GM18499 (cell line): ENCODE measurements at regions not wholly inside any gene's neighbourhood (a gene's known extent, or its start where the extent isn't known, plus 50 kb on each side); places are given as distances from the start of the nearest gene placed in this dataset.

Experiments
- ATAC-seq: cut with Tn5 transposase; IDR thresholded peaks from one replicate; pipeline ENCODE4 v1.9.1; 2021; ENCODE audit warnings: moderate number of reproducible peaks; ENCODE audit not compliant: insufficient read depth, unreplicated experiment

DNA sequence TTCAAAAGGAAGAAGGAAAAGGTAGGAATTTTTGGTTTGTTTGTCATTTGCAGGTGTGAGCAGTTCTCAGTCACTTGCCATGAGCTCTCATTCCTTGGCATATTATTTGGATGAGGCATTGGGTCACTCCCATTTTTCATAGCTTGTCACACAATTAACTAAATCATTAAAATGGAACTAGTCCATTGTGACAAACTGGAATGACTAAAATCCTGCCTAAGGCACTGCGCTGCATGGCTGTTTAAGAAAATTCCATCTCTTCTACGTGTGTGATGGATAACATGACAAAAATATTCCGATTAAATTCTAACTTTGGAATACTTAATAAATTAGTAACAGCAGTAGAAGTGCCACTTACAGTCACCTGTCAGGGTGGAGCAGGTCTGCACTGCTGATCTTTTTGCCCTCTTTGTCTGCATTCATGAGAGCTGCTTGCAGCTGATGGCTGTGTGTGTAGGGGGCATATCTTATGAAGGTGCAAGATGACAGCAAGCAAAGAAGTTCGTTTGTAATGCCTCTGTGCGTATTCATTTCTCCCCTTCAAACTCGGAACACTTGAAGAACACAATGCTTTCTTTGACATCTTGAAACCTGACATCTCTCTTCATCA is 1292.6 kb upstream of the MAP3K7 start:
- no peak for ATAC-seq

DNA sequence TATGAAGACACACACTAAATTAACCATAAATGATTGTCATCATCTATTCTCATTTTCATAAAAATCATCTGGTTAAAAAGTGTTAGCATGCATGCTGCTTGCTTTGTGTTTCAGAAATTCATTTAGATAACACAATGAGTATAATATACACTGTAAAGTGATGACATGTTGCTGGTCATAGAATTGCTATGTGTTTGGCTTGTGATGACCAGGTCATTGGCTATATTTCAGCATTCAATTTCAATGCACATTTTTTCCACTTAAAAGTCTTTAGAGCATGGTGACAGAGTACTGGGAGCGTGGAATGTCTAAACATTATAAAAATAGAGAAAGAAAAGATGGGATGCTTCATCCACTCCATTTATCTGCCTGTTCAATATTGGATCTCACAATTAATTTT is 1291.1 kb upstream of the MAP3K7 start:
- no peak for ATAC-seq

- no peak for ATAC-seq
Measured at GRCh38 chr6:91874971-91875370, 1288.1 kb upstream of the MAP3K7 start.

DNA sequence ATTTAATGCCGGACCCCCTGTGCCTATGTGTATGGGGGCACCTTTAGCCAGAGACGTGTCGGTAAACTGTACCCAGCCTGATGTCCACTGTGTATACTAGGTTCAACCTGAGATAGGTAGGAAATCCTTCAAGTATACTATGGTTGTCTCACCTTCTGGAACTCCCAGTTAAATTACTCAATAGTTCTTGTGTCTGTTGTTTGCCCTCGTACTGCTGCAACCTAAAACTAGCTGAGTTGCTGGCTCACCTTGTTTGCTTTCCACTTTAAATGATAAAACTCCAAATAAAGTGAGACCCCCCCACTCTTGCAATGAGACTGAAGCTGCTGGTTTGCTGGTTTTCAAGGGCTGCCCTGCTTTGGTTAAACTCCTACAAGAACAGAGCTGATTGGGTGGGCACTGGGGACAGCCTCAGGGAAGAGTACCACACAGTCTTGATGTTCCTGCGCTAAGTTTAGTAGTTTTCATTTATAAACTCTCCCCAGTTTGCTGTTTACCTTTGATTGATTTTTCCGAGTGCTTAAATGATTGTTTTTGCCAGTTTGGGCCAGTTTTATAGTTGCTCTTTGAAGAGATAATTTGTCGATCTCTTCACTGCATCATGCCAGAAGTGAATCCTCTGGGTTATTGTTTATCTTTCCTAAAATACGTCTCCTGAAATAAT is 1281.8 kb upstream of the MAP3K7 start:
- ATAC-seq: no peak

DNA sequence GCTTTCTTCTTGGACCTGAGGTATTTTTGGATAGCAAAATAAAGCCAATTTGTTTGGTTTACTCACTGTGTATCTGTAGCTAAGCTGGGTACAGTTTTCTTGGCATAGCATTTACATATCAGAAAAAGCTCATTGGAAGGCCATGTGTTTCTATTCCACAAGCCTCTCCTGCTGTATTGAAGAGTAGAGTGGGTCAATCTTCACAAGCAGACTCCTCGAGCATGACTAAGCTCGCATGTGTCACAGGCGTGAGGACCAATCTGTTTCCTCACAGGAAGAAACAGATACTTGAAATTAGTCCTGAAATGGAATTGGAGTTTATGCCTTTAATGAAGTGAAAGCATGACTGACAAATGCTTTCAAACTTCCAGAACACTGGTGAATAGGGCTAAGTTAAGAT is 1279.0 kb upstream of the MAP3K7 start:
- ATAC-seq: no peak

DNA sequence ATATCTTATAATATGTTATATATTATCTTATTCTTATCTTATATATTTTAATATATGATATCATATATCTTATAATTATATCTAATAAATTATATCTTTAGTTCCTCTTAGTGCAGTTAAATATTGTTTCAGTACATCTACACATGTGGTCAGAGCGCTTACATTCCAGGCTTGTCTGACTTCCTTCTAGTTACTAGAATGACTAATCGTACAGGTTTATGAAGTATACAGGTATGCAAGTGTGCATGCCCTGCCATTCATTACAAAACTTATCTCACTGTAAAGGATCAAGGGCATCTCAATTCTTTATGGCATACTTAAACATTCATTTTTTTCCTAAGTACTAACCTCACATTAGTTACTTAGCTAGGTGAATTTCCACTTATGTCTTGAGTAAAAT is 1278.0 kb upstream of the MAP3K7 start:
- ATAC-seq: no peak

GRCh38 chr6:91860541-91861335 is 1273.9 kb upstream of the MAP3K7 start:
- ATAC-seq: no peak

DNA sequence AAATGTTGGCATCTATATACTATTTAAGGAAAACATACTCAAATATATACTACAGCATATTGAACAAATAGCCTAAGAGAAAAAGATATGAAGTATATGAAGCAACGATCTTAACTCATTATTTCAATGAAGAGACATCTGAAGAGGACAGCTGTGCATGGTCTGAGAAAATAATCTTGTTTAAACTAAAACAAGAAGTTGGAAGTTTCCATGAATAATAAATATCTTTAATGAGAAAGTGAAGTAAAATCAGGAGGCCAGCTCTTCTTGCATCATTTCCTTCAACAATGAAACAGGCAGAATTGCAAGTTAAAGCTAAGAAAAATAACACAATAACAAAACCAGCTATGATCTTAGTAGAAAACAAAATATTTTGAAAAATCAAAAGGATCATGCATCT is 1265.4 kb upstream of the MAP3K7 start:
- ATAC-seq: no peak

DNA sequence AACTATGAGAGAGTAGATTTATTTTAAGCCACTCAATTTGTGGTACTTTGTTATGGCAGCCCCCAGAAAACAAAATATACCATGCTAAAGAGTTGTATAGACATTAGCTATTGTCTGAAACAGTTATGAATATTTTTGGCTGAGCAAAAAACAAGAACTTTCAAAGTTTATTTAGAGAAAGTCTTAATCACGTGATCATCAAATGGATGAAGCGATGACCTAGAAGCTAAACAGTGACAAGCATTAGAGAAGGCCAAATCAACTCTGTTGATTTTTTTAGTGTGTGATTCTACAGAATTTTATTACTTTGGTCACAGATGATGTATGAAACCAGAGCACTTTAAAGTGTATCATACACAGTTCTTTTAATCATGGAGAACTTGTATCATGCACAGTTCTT is 1247.9 kb upstream of the MAP3K7 start:
- no peak for ATAC-seq

DNA sequence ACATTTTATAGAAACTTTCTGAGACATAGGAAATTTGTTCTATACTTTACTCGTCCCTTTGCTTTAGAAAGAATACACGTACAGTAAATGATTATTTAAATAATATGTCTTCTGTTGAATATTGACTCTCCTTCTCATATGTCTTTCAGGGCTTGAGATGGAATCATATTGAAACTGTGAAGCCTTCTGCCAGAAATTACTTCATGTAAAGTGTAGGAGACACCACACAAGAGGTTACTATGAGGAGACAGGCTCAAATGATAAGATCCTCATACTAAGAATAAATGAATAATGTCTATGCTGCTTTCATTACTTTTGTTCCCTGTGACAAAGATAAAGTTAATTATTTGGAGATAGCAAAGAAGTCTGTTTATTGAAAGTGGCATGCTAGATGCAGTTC is 1240.3 kb upstream of the MAP3K7 start:
- no peak for ATAC-seq

DNA sequence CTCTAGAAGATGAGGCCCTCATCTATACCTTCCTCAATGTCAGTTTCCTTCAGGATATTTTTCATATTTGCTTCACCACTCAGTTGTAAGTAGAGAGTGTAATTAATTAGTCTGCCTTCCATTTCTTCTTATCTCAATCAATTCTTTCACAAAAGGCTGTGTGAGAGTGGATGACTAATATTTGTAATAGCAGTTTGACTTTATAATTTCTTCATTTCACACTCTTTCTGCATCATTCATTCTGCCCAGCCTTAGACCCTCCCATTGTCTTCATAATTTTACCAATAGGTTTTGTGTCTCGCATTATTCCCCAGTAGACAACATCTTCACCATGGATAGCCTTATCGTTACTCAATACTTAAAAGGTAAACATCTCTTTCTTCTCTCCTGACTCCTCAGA is 1239.3 kb upstream of the MAP3K7 start:
- ATAC-seq: no peak

DNA sequence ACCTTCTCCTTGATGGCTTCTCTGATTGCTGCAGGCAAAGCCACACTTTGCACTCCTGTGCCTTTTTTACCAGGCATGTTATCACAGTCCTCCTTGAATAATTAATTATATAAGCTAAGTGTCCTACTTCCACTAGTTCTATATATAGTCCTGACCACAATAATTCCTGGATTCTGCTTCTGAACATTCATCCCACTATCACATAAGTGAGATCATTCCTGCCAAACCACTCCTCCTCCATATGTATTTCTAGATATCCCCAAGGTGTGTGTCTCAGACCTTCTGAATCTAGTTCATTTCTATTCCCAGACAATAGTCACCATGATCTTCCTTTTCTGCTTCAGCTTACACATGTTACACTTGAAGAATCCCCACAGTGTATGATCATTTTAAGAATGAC is 1237.5 kb upstream of the MAP3K7 start:
- ATAC-seq: no peak

DNA sequence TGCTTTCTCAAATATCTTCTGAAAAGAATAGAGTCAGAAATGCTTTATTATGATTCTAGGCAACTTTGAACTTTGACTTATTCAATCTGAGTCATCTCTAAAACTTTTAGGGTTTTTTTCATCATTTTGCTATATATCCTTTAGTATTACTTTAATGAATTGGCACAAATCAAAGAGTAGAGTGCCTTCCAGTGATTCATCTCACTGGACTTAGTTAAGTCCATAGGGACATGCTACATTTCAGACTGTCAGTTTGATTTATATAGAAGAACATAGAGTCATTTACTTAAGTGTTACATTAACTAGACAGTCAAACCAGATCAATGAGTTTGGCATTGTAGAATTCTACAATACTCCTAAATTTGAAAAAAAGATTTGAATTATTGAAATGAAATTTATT is 1235.7 kb upstream of the MAP3K7 start:
- ATAC-seq: no peak

GRCh38 chr6:91816335-91816734 is 1229.5 kb upstream of the MAP3K7 start:
- no peak for ATAC-seq

- ATAC-seq: no peak
Measured at GRCh38 chr6:91813641-91814040, 1226.8 kb upstream of the MAP3K7 start.

GRCh38 chr6:91812596-91813274 is 1225.9 kb upstream of the MAP3K7 start:
- ATAC-seq: no peak

DNA sequence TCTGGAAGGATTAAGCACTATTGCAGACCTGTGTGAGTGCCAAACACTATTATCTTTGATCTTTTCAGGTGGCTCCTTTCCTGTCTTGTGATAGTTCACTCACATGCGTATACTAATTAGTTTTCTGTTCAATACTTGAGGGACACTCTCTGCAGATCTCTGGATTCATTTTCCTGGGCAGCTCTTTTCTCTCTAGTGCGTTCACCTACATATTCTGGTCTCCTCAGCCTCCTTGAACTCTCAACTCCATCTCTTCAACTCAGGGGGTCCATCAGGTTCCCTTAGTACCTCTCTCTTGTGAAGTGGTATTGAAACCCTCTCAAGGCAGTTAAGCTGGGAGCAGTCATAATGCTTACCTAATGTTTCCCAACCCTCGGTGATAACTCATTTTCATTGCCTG is 1218.1 kb upstream of the MAP3K7 start:
- ATAC-seq: no peak

DNA sequence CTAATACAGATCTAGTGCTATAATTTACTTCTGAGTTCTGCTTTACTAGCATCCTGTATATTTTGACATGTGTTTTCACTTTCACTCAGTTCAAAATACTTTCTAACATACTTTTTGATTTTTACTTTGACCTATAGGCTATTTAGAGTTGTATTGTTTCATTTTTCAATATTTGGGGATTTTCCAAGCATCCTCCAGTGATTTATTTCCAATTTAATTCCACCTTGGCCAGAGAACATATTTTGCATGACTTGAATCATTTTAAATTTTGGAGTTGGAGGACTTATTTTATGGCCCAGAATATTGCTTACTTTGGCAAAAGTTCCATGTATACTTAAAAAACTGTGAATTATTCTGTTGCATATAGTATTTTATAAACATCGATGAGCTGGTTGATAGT is 1215.6 kb upstream of the MAP3K7 start:
- ATAC-seq: no peak

DNA sequence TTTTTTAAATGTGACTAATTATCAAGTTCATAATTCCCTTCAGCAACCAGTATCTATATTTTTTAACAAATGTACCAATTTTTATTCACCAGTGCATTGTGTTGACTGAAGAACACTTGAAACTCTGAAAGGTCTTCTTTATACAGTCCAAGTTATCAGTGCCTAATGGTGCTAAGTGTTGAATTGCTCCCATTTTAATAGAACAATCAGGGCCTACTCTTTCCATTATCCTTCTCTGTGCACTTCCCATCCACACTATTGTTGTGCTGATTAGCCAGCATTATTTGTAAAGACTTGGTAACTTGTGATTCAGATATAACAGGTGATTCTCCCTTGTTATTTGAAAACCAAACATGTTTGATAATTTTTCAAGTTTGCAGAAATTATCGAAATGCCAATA is 1209.7 kb upstream of the MAP3K7 start:
- no peak for ATAC-seq

GRCh38 chr6:91788501-91788900 is 1201.6 kb upstream of the MAP3K7 start:
- no peak for ATAC-seq
